Endodermal cell (in vitro differentiated cells): ENCODE measurements at regions not wholly inside any gene's neighbourhood (a gene's known extent, or its start where the extent isn't known, plus 50 kb on each side); places are given as distances from the start of the nearest gene placed in this dataset.

Experiments
- DNase-seq: peaks from one replicate; pipeline ENCODE4 v3.0.0-alpha.2; 2017
- H3K27ac ChIP-seq: 2 replicates; pipeline ENCODE4 v1.5.1; 2013; ENCODE audit warnings: mild to moderate bottlenecking, low read depth, low read length, moderate library complexity
- H3K27me3 ChIP-seq: 2 replicates; pipeline ENCODE4 v1.6.1; 2013; ENCODE audit warnings: mild to moderate bottlenecking, low read length, moderate library complexity; ENCODE audit not compliant: insufficient read depth, control insufficient read depth, poor library complexity, severe bottlenecking
- H3K36me3 ChIP-seq: 2 replicates; pipeline ENCODE4 v1.7.0; 2013; ENCODE audit warnings: mild to moderate bottlenecking, low read length, moderate library complexity; ENCODE audit not compliant: control insufficient read depth, insufficient read depth
- H3K4me1 ChIP-seq: one replicate; pipeline ENCODE4 v1.7.0; 2013; ENCODE audit warnings: low read length; ENCODE audit not compliant: control insufficient read depth, insufficient read depth
- H3K4me3 ChIP-seq: 2 replicates; pipeline ENCODE4 v1.5.1; 2013; ENCODE audit warnings: mild to moderate bottlenecking, low read length, moderate library complexity
- H3K9ac ChIP-seq: 2 replicates; pipeline ENCODE4 v1.6.1; 2013; ENCODE audit warnings: mild to moderate bottlenecking, low read length, moderate library complexity; ENCODE audit not compliant: poor library complexity, severe bottlenecking; ENCODE audit errors: extremely low read depth
- H3K9me3 ChIP-seq: 2 replicates; pipeline ENCODE4 v1.6.1; 2013; ENCODE audit warnings: mild to moderate bottlenecking, low read length, moderate library complexity; ENCODE audit not compliant: control insufficient read depth
- H3K27ac Mint-ChIP-seq: 2 replicates; pipeline ENCODE4 v1.8.0; 2020; ENCODE audit warnings: mixed read lengths
- H3K27me3 Mint-ChIP-seq: 2 replicates; pipeline ENCODE4 v1.8.0; 2021; ENCODE audit warnings: mild to moderate bottlenecking, mixed read lengths; ENCODE audit not compliant: insufficient read depth
- H3K36me3 Mint-ChIP-seq: 2 replicates; pipeline ENCODE4 v1.8.0; 2020; ENCODE audit warnings: low read depth, mixed read lengths
- H3K4me1 Mint-ChIP-seq: 2 replicates; pipeline ENCODE4 v1.8.0; 2020; ENCODE audit warnings: mixed read lengths
- H3K4me3 Mint-ChIP-seq: 2 replicates; pipeline ENCODE4 v1.8.0; 2020; ENCODE audit warnings: mild to moderate bottlenecking, moderate library complexity, mixed read lengths
- H3K9me3 Mint-ChIP-seq: 2 replicates; pipeline ENCODE4 v1.8.0; 2020; ENCODE audit warnings: mild to moderate bottlenecking, mixed read lengths
- CTCF ChIP-seq: fragments of 200-600 bp; sonication (generic); conservative IDR thresholded peaks from 2 replicates; pipeline ENCODE4 v1.5.0; 2021; ENCODE audit warnings: antibody characterized with exemption, mild to moderate bottlenecking
- WGBS, 2 experiments: methylation state at CpG; one replicate each; pipeline versions ENCODE4 v1.1.5 to v1.1.7; 2013; ENCODE audit warnings: missing lambda C conversion rate in 2 of 2, mixed read lengths in 1 of 2; ENCODE audit not compliant: insufficient coverage in 1 of 2, insufficient read length in 1 of 2; 5-methylcytosine and 5-hydroxymethylcytosine counted together

- no peak for DNase-seq
- Histone ChIP-seq H3K4me3 (no peak overlapping the region), H3K27ac (no peak overlapping the region), H3K27me3 (no peaks in the 10 kb centered on the region), H3K9me3 (no peaks in the 10 kb centered on the region), H3K36me3 (no peaks in the 10 kb centered on the region), H3K4me1 (no peaks in the 10 kb centered on the region), H3K9ac (no peak overlapping the region)
- Mint-ChIP-seq H3K27ac (no peak overlapping the region), H3K36me3 (no peaks in the 10 kb centered on the region), H3K4me3 (no peak overlapping the region), H3K9me3 (no peaks in the 10 kb centered on the region), H3K27me3 (peaks cover 29% of the 10 kb centered on the region), H3K4me1 (peaks cover 9% of the 10 kb centered on the region)
- no peak for TF ChIP-seq CTCF
- 90 to 96% methylated on average over 3 of the region's 3 CpGs for WGBS, 2 experiments
These were observed 187.6 kb upstream of the NRIP1 start for GRCh38 chr21:15252431-15252830.

GRCh38 chr21:15254111-15254510, 189.3 kb upstream of the NRIP1 start:
- Histone ChIP-seq H3K9ac (no peak overlapping the region), H3K9me3 (no peaks in the 10 kb centered on the region), H3K4me3 (no peak overlapping the region), H3K36me3 (no peaks in the 10 kb centered on the region), H3K4me1 (no peaks in the 10 kb centered on the region), H3K27me3 (no peaks in the 10 kb centered on the region), H3K27ac (no peak overlapping the region)
- Mint-ChIP-seq H3K4me3 (no peak overlapping the region), H3K27ac (no peak overlapping the region), H3K9me3 (no peaks in the 10 kb centered on the region), H3K36me3 (no peaks in the 10 kb centered on the region), H3K4me1 (peaks cover 9% of the 10 kb centered on the region), H3K27me3 (peaks cover 25% of the 10 kb centered on the region)
- TF ChIP-seq CTCF: no peak
- no peak for DNase-seq
- 92 to 100% methylated on average over 4 of the region's 4 CpGs for WGBS, 2 experiments

GRCh38 chr21:15255261-15255660, 190.5 kb upstream of the NRIP1 start:
- Mint-ChIP-seq H3K27ac (no peak overlapping the region), H3K4me3 (no peak overlapping the region), H3K36me3 (no peaks in the 10 kb centered on the region), H3K9me3 (no peaks in the 10 kb centered on the region), H3K4me1 (peaks cover 9% of the 10 kb centered on the region), H3K27me3 (peaks cover 17% of the 10 kb centered on the region)
- Histone ChIP-seq H3K4me3 (no peak overlapping the region), H3K4me1 (no peaks in the 10 kb centered on the region), H3K27me3 (no peaks in the 10 kb centered on the region), H3K9me3 (no peaks in the 10 kb centered on the region), H3K9ac (no peak overlapping the region), H3K36me3 (no peaks in the 10 kb centered on the region), H3K27ac (no peak overlapping the region)
- WGBS, 2 experiments: 96 to 97% methylated on average over 6 to 7 of the region's 7 CpGs
- no peak for TF ChIP-seq CTCF
- DNase-seq: no peak
